GM11168 (cell line): ENCODE measurements at regions not wholly inside any gene's neighbourhood (a gene's known extent, or its start where the extent isn't known, plus 50 kb on each side); places are given as distances from the start of the nearest gene placed in this dataset.

Experiments
- in situ Hi-C: fragments of 300-500 bp; cut with MboI; formaldehyde crosslinking; loops from one replicate; pipeline ENCODE4 v1.12.0; 2022; ENCODE audit warnings: low sequenced_read_pairs; ENCODE audit not compliant: unreplicated experiment

DNA sequence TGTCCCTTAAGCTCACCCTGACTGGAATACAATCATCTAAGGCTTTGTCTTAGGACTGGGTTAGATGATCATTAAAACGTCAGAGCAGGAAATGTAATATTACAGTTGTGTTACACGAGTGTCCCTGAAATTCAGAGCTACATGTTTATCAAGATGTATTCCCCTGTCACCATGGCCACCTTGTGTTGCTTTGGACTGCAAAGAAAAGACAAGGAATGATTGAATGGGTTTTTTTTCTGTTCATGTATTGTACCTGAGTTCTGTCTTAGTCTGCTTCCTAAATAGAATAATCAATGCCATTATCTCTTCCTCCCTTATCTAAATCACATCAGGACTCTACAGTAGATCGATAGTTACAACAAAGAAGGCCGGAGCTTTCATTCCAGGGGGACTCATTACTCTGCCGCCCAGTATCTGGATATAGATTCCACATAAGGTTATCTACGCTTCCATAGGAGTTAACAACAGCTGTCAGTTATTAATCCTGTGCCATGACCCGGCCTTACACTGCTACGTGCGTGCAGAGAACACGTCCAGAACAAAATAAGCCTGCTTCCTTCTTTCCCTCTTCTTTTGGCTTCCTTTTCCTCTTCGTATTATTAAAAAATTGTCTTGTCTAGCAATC lies 274.1 kb upstream of the SASH1 start:
- in situ Hi-C loops, result no loop called here

DNA sequence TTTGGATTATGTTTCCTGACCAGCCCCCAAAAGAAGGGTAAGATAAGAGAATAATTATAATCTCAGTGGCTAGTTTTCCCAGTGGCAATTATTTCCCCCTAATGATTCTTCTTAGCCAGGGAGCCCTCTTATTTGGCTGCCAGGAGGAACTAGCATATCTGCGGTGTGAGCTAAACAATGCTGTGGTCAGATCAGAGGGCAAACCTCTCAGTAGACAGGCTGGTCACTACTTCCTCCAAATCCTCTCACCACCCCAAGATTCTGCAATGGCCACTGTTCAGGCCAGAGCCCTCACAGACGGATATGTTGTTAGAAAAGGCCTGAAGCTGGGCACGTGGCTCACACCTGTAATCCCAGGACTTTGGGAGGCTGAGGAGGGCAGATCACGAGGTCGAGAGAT lies 273.4 kb upstream of the SASH1 start:
- in situ Hi-C loops, result no loop called here

DNA sequence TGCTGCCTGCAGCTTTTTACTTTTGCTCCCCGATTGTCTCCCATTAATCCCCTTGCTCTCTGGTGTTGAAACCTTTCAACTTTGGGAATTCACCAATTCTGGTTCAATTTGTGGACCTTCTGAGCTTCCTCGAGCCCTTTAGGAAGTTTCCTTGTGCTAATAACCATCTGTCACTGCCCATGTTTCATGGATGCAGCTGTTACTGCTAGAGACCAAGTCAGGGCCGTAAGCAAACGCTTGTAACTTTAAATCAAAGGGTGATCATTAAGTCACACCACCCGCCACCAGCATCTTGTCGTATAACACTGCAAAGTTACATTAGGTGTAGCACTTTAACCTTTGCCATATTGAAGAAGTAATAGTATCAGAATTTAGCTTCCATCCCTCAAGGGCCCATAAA lies 268.3 kb upstream of the SASH1 start:
- in situ Hi-C loops, result no loop called here

DNA sequence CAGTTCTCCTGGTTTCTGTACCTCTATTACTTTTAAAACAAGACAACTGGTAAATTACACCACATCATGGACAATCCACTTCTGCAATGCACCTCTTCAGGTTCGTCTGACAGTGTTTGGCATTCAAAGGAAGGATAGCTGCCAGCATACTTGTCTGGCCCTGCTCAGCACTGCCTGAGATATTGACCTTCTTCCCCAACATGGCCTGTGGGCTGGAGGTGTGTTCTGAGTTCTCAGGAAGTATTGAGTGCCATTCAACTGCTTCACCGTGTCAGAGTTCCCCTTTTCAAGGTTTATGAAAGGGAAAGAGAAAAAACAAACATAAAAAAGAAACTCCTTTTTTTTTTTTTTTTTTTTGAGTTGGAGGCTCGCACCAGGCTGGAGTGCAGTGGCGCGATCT lies 267.9 kb upstream of the SASH1 start:
- in situ Hi-C loops, result no loop called here

DNA sequence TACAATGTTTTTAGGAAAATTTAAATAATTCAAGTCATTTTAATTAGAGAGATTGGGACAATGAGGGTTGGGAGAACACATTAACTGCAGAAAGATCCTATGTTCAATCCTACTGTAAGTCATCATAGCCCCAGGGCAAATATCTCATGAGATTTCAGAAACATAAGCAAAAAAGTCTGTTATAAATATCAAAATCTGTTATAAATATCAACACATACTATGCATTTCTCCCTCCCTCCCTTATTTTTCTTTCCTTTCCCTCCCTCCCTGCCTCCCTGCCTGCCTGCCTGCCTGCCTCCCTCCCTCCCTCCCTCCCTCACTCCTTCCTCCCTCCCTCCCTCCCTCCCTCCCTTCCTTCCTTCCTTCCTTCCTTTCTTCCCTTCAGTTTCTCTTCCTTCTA lies 267.3 kb upstream of the SASH1 start:
- in situ Hi-C loops, result no loop called here

DNA sequence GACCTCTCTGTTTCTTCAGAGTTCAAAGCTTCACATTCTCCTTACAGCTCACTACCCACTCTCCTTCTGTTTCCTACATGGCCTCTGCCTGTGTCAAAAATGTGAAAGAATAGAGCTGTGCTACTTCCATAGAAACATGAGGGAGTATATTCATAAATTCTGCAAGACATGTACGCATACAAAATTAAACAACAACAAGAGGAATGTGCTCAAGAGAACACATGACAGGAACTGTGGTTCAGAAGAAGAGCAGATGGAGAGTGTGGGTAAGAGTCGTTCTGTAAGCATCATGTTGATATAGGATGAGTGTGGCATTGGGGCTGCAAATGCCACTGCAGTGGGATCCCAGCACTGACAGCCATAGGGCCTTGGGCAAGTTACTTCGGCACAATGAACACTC lies 266.6 kb upstream of the SASH1 start:
- in situ Hi-C loops, result no loop called here

DNA sequence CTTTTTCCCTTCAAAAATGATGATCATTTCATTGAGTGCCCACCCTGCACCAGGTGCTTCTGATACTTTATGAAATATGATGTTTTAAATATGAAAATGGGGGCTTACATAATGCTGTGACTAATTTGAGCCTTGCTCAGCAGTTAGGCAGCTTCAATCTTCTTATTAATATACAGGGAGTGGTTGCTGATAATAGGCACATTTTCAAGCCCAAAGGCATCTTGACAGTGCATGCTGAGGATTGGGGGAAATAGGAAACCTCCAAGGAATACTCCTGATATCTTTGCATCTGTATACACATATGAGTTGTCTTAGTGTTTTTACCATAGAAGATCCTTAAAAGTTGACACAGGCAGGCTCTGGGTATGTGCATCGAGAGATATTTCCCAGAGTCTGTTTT lies 262.3 kb upstream of the SASH1 start:
- in situ Hi-C loops, result no loop called here

DNA sequence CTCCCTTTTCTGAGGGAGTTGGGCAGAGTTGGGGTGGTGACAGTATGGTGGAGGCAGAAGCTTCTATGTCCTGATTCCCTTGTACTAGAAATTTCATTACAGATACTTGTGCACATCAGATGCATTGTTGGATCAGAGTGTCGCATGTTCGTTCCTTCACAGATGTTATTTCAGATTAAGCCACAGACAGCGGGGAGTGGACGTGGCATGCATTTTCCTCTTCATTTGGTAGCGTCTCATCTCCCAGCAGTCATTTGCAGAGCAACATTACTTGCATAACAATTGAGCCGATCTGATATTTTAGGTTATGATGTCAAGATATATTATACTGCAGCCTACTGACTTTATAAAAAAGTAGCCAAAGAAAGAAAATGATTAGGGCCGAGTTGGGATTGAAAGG lies 261.6 kb upstream of the SASH1 start:
- in situ Hi-C loops, result no loop called here

DNA sequence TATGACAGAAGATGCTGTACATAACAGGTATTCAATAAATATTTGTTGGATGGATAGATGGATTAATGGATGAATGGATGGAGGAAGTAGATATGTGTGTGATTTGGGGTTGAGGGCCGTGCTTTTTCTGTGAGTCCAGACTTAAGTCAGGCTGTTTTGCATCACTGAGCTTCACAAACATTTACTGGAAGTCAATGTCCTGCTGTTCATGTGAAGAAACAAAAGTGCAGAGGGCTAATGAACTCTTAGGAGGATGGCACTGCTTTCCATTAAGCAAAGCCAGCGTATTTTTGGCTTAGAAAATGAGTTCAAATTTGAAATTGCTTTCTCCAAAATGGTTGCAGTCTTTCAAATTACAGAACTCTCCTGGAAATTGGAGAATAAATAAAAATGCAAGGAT lies 260.6 kb upstream of the SASH1 start:
- in situ Hi-C loops, result no loop called here

DNA sequence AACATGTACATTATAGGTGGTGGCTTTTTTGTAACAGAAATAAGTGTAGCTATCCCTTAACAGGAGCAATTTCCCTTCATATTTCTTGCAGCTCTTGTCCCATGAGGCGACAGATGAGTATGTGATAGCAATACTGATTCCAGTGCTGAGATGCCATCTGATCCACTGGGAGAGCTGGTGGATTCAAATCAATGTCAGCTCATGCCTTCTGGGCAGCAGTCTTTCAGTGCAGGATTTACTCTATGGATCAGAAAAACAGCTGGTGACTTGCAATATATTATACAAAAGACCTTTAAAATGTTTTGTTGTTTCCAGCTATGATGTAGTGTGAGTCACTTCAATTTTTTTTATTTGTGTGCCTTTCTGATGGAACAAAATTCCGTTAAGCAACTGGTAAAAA lies 259.9 kb upstream of the SASH1 start:
- in situ Hi-C loops, result no loop called here

DNA sequence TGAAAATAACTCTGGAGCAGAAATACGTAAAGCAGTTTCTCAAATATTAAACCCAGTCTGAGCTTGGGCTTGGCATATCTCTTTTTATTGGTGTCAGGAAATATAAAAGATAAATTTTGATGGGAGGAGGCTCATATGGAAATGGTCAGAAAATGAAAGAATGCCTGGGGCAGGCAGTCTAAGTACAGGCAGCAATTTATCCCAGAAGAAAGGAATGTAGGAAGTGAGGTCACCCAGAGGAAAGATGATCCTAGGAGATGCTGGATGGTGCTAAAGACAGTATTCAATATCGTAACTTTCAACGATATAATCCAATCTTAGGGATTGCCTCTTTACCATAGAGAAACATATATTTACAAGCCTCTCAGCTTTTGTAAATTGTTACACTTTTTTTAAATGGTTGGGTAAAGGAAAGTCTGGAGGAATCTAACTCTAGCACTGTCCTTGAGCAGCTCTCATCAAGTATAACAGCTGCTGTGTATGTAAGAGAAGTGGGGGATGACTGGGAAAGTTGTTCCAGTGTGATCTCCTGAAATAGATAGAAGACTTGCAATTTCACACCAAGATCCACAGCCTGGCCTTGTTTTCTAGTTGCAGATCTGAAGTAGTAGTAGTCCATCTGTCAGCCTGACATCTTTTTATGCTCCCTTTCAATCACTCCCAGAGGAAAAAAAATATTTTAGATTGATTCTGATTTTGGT lies 256.9 kb upstream of the SASH1 start:
- in situ Hi-C loops, result no loop called here

DNA sequence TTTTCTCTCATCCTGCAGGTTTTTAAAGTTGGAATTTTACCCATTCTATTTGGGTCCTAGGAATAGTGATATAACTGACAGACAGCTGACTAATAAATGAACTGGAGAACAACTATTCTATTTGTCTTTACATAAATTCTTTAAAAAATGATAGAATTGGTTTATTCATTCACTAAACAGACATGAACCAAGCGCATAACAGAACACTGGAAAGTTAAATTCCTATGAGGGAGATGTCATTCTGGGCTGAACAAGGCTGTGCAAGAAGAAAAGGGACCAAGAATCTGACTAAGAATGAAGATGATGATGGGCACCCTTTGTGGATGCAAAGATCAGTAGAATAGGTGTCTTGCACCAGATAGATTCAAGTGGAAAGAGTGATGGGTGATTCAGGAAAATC lies 256.3 kb upstream of the SASH1 start:
- in situ Hi-C loops, result no loop called here

DNA sequence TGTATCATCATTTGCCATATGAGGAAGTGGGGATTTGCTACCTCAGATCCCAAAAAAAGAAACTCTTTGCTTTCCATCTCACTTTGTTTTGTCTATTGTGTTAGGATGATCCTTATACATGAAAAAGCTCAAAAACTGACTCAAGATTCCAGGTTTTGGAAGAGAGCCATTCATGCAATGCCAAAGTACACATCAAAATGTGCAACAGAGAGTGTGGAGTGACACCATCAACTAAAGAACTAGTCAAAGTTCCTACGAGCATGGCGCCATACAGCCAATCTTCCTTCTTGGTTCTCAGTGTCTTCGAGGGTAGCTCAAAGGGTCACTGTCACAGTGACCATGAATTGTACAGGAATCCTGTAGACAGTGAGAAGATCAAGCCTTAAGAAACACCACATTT lies 255.8 kb upstream of the SASH1 start:
- in situ Hi-C loops, result no loop called here

DNA sequence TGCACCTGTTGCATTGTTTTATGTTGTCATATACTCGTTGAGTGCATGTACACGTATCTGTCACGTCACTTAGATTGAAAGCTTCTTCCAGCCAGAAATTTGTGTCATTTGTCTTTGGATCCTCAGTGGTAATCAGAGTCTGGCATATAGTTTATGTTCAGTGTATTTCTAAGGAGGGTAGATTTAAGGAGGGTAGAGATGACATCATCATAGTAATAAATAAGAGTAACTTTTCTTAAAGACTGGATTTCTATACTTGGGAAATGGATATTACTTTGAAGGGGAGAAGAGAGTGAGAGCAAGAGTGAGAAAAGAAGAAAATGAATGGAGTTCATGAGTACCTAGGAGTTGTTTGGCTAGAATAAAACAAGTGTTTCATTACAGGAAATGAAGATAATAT lies 255.0 kb upstream of the SASH1 start:
- in situ Hi-C loops, result no loop called here

DNA sequence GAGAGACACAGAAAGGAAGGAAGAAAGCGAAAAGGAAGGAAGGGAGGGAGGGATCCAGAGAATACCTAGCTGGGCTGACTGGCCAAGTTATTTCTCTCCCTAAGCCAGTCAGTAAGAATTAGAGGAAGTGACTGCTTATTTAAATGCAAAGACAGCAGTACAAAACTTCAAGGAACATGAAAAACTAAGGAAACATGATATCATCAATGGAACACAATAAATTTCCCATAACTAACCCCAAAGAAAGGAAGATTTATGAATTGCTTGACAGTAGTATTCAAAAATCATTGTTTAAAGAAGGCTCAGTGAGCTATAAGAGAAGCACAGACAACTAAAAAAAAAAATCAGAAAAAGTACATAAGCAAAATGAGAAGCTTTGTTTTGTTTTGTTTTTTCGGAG lies 252.3 kb upstream of the SASH1 start:
- in situ Hi-C loops, result no loop called here

DNA sequence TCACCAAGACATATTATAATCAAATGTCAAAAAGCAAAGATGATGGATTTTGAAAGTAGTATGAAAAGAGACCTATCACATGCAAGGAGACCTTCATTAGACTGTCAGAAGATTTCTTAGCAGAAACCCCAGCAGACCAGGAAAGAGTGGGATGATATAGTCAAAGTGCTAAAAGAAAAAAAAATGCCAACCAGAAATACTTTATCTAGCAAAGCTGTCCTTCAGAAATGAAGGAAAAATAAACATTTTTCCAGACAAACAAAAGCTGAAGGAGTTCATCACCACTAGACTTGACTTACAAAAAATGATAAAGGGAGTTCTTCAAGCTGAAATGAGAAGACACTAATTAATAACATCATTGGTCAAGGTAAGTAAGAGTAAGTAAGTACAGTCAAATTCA lies 251.2 kb upstream of the SASH1 start:
- in situ Hi-C loops, result no loop called here

DNA sequence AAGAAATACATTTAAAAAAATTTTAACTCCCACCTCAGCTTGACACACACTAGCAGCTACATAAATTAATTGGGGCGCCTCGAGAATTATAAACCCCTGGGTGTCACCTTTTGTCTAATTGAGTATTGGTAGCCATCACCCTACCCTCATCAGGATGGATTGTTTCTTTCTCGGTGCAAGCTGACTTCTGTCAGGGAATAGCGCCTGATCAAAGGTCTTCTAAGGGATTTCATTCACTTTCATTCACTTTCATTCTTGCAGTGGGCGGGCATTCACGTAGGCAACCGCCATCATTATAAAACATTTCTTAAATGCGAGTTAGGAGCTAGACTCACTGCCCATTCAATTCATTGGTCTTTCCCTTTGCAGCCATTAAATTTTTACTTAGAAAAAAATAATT lies 239.2 kb upstream of the SASH1 start:
- in situ Hi-C loops, result no loop called here

DNA sequence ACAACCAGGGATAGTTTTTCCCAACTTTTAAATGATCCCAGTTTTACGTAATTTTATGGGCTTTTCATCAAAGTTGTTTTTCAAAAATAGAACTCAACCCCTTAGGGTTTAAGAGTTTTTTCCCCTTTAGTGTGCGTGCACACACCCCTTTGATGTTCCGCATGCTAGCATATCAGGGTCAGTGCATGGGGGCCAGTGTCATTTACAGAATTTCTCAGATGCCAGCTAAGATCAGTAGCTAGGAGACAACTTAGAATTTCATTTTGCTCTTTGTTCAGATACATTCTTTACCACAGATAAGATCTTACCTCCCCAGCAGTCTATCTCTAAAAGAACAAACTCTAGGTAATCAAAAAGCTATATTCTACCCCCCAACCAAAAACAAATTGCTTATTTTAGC lies 238.5 kb upstream of the SASH1 start:
- in situ Hi-C loops, result no loop called here

DNA sequence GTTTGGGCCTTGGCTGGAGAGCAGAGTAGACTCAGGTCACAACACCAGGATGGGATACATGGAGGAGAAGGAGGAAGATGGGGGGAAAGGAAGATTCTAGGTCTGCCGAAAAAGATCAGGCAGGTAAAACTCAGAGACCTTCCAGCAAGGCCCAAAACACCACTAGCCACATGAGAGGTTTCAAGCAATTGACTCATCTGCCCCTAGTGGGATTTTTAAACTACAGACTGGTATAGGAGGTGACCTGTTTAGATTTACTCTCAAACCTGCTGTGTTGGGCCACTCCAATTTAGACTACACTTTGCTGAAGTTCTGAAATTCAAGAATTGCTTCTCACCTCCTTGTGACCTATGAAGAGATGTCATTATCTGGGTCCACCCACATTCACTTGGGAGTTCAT lies 236.9 kb upstream of the SASH1 start:
- in situ Hi-C loops, result no loop called here

DNA sequence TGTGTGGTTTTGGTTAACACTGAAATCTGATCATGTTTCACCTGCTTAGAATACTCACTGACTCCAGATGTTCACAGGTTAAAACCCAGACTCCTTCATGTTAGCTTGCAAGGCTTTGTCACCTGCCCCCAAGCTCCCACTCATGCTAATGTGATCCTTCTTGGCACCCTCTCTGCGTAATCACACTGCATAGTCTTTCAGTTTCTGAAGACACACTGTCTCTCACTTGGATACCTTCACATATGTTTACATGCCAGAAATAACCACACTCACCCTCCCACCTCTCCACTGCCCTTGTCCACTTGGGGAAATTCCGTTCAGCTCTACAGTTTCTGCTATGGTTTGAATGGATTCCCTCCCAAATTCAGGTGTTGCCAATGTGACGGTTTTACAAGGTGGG lies 234.7 kb upstream of the SASH1 start:
- in situ Hi-C loops, result no loop called here

DNA sequence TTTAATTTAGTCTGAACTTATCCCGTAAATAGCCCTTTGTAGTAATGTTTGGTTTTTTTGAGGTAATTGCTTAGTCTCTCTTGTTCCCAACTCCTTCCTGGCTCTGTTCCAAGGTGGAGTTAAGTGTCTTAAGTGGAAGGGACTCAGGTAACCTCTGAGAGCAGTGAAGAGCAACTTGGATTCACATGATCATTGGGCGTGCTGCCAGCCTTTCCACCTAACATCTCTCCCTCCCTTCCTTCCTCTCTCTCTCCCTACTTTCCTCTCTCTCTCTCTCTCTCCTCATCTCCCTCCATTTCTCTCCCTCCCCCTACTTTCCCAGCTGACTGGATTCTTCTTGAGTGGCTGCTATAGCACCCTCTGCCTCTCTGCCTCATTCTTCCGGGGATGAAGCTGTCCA lies 232.9 kb upstream of the SASH1 start:
- in situ Hi-C loops, result no loop called here

DNA sequence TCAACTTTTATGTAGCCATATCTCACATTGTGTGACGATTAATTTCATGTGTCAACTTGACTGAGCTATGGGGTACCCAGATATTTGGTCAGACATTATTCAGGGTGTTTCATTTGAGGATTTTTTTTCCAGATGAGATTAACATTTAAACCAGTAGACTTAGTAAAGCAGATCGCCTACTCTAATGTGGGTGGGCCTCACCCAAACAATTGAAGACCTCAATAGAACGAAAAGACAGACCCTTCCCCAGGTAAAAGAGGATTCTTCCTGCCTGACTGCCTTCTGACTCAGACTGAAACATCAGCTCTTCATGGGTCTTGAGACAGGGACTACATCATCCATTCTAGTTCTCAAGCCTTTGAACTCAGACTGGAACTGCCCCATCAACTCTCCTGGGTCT lies 231.7 kb upstream of the SASH1 start:
- in situ Hi-C loops, result no loop called here
